ENCODE measurements at regions not wholly inside any gene's neighbourhood (a gene's known extent, or its start where the extent isn't known, plus 50 kb on each side); places are given as distances from the start of the nearest gene placed in this dataset.
"Not testable (repeated sequence)": the region's sequence is repeated elsewhere in the genome, so short reads cannot be mapped to it uniquely, and the experiment has no call there.

DNA sequence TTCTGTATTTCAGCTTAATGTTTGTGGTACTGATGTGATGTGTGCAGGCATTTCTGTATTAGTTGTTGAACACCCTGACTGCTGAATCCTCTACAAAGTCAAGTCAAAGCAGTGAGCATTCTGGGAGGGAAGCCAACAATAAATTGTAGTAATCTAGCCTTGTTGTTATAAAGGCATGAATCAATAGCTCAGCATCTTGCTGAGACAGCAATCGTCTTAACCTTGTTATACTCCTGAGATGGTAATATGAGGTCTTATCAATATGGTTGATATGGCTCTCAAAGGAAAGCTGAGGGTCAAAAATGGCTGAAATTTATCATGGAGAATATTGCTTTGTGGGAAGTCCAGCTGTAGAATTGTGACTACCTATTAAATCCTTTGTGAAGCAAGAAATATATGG is 299.4 kb downstream of the DNAJB9 start:
- DNase-seq (ENCODE audit: low read depth) (no peak), FAIRE-seq (no peak)
- TF ChIP-seq, protein P1, sequence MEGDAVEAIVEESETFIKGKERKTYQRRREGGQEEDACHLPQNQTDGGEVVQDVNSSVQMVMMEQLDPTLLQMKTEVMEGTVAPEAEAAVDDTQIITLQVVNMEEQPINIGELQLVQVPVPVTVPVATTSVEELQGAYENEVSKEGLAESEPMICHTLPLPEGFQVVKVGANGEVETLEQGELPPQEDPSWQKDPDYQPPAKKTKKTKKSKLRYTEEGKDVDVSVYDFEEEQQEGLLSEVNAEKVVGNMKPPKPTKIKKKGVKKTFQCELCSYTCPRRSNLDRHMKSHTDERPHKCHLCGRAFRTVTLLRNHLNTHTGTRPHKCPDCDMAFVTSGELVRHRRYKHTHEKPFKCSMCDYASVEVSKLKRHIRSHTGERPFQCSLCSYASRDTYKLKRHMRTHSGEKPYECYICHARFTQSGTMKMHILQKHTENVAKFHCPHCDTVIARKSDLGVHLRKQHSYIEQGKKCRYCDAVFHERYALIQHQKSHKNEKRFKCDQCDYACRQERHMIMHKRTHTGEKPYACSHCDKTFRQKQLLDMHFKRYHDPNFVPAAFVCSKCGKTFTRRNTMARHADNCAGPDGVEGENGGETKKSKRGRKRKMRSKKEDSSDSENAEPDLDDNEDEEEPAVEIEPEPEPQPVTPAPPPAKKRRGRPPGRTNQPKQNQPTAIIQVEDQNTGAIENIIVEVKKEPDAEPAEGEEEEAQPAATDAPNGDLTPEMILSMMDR (IDR thresholded peaks at IDR 0.05; ENCODE audit: insufficient read depth, low read length, severe bottlenecking) = no peak
- Histone ChIP-seq H3K4me3 (ENCODE audit: low read depth, low read length) (no peak overlapping the region), H3K27me3 (ENCODE audit: control insufficient read depth, insufficient read depth, low read length) (no peaks in the 10 kb centered on the region), H3K36me3 (ENCODE audit: control insufficient read depth, insufficient read depth, low read length) (no peaks in the 10 kb centered on the region)

DNA sequence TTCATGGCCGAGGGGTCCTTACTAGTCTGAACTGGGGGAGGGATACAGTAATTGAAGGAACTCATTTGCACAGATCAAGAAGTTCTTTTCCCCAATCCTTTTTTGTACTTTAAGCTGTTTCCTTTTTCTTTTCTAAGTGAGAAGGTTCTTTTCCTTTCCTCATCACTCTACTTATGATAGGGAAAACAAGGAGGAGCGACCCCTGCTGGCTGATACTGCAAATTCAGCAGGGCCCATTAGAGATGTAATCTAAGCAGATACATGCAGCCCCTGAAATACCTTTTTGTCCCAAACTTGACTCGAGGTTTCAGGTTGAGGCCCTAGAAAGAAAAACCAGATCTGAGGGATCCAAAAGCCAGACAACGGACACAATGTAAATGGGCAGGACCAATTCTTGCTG is 305.5 kb downstream of the DNAJB9 start:
- no peaks in the 10 kb centered on the region for H3K27me3 ChIP-seq (ENCODE audit: control insufficient read depth, insufficient read depth, low read length)
- H3K36me3 ChIP-seq (ENCODE audit: control insufficient read depth, insufficient read depth, low read length) = no peaks in the 10 kb centered on the region
- DNase-seq (ENCODE audit: low read depth) (no peak), FAIRE-seq (no peak)
- no peak overlapping the region for H3K4me3 ChIP-seq (ENCODE audit: low read depth, low read length)
- TF ChIP-seq, protein P1 (IDR thresholded peaks at IDR 0.05; ENCODE audit: insufficient read depth, low read length, severe bottlenecking) = no peak

DNA sequence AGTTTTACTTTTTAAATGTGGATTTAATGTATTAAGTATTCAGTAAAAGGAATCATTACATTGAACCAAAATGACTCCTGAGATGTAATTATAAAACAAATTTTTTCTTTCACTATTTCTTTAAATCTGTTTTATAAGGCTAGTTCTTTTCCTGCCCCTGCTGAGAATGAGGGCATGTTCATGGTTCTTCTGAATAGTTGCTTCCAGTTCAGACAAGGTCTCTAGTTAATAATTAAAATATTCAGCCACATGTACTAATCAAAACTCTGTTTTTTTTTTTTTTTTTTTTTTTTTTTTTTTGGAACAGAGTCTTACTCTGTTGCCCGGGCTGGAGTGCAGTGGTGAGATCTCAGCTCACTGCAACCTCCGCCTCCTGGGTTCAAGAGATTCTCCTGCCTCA is 321.2 kb downstream of the DNAJB9 start:
- H3K27me3 ChIP-seq (ENCODE audit: control insufficient read depth, insufficient read depth, low read length) = no peaks in the 10 kb centered on the region
- no peak for FAIRE-seq
- no peak for DNase-seq (ENCODE audit: low read depth)
- no peak overlapping the region for H3K4me3 ChIP-seq (ENCODE audit: low read depth, low read length)
- TF ChIP-seq, protein P1 (IDR thresholded peaks at IDR 0.05; ENCODE audit: insufficient read depth, low read length, severe bottlenecking) = no peak
- no peaks in the 10 kb centered on the region for H3K36me3 ChIP-seq (ENCODE audit: control insufficient read depth, insufficient read depth, low read length)

DNA sequence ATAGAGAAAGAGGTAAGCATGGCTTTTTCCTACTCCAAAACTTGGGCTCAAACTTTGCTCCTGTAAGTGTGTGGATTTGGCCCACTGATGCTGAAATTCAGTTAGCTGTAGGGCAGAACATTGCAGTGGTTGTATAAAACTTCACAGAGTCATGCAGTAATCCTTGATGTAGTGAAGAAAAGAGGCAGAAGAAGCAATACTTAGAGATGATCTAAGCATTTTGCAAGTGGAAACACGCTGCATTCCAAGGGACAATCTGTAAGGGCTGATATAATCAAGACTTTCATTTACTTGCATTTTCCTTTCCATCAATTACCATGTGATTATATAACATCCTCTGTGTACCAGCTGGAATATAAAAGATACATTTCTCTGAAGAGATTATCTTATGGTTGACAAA is 338.8 kb downstream of the DNAJB9 start:
- no peaks in the 10 kb centered on the region for H3K36me3 ChIP-seq (ENCODE audit: control insufficient read depth, insufficient read depth, low read length)
- DNase-seq (ENCODE audit: low read depth) (peak; percentile 40), FAIRE-seq (no peak)
- H3K4me3 ChIP-seq (ENCODE audit: low read depth, low read length) = no peak overlapping the region
- H3K27me3 ChIP-seq (ENCODE audit: control insufficient read depth, insufficient read depth, low read length) = no peaks in the 10 kb centered on the region
- TF ChIP-seq, protein P1 (IDR thresholded peaks at IDR 0.05; ENCODE audit: insufficient read depth, low read length, severe bottlenecking) = no peak

DNA sequence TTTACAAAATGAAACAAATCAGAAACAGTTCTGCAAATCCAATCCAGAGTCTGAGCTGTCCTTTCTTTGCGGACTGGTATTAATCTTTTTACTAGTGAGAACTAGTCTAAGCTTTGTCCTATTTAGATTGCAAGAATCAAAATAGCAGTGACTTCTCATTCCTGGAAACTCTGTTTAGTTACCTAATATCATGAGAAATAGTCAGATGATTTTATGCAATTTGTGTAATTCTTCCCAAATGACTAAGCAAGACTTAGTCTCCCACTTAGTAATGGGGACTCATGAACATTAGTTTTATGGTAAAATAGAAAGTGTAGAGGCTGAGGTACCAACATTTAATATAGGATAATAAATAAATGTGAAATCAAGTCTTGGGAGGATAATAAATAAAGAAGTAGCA is 341.3 kb downstream of the DNAJB9 start:
- FAIRE-seq (no peak), DNase-seq (ENCODE audit: low read depth) (peak; percentile 30)
- Histone ChIP-seq H3K36me3 (ENCODE audit: control insufficient read depth, insufficient read depth, low read length) (no peaks in the 10 kb centered on the region), H3K27me3 (ENCODE audit: control insufficient read depth, insufficient read depth, low read length) (no peaks in the 10 kb centered on the region), H3K4me3 (ENCODE audit: low read depth, low read length) (no peak overlapping the region)
- TF ChIP-seq, protein P1 (IDR thresholded peaks at IDR 0.05; ENCODE audit: insufficient read depth, low read length, severe bottlenecking) = no peak

DNA sequence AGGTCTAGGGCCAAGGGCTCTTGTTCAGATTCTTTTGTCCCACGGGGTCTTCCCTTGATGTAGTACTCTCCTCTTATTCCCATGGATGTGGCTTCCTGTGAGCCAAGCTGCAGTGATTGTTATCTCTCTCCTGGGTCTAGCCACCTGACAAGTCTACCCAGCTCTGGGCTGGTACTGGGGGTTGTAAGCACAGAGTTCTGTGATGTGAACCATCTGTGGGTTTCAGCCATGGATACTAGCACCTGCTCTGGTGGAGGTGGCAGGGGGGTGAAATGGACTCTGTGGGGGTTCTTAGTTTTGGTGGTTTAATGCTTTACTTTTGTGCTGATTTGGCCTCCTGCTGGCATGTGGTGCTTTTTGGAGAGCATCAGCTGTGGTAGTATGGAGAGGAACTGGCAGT is 350.8 kb downstream of the DNAJB9 start:
- TF ChIP-seq, protein P1 (IDR thresholded peaks at IDR 0.05; ENCODE audit: insufficient read depth, low read length, severe bottlenecking) = no peak
- no peak for DNase-seq (ENCODE audit: low read depth)
- Histone ChIP-seq H3K4me3 (ENCODE audit: low read depth, low read length) (no peak overlapping the region), H3K27me3 (ENCODE audit: control insufficient read depth, insufficient read depth, low read length) (no peaks in the 10 kb centered on the region), H3K36me3 (ENCODE audit: control insufficient read depth, insufficient read depth, low read length) (no peaks in the 10 kb centered on the region)
- no peak for FAIRE-seq

DNA sequence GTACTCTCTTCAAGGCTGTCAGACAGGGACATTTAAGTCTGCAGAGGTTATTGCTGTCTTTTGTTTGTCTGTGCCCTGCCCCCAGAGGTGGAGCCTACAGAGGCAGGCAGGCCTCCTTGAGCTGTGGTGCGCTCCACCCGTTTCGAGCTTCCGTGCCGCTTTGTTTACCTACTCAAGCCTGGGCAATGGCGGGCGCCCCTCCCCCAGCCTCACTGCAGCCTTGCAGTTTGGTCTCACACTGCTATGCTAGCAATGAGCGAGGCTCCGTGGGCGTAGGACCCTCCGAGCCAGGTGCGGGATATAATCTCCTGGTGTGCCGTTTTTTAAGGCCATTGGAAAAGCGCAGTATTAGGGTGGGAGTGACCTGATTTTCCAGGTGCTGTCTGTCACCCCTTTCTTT is 373.4 kb downstream of the DNAJB9 start:
- not testable (repeated sequence) for DNase-seq (ENCODE audit: low read depth); H3K27me3 ChIP-seq (ENCODE audit: control insufficient read depth, insufficient read depth, low read length); H3K36me3 ChIP-seq (ENCODE audit: control insufficient read depth, insufficient read depth, low read length); H3K4me3 ChIP-seq (ENCODE audit: low read depth, low read length); FAIRE-seq

All from bronchial epithelial cell (primary cell).